PC-9 (cell line): ENCODE measurements at regions not wholly inside any gene's neighbourhood (a gene's known extent, or its start where the extent isn't known, plus 50 kb on each side); places are given as distances from the start of the nearest gene placed in this dataset.

Experiments
- CTCF ChIP-seq: fragments of 200-600 bp; sonication (generic); conservative IDR thresholded peaks from 2 replicates; pipeline ENCODE4 v1.6.1; 2017; ENCODE audit warnings: mixed run types, antibody characterized with exemption, mild to moderate bottlenecking, moderate library complexity
- EZH2 ChIP-seq: fragments of 200-600 bp; sonication (generic); IDR thresholded peaks from 2 replicates; pipeline ENCODE4 v1.8.0; 2017; ENCODE audit warnings: antibody characterized with exemption, low read depth

GRCh38 chr3:165669967-165670366 is 167.3 kb downstream of the BCHE start:
- no peak for TF ChIP-seq CTCF
- no peak for TF ChIP-seq EZH2
